PC-9 (cell line): ENCODE measurements at regions not wholly inside any gene's neighbourhood (a gene's known extent, or its start where the extent isn't known, plus 50 kb on each side); places are given as distances from the start of the nearest gene placed in this dataset.

Experiments used
- BruUV-seq: library from RNA; stranded (reverse); fragments of 400-500 nt; replicated peaks from 2 replicates; lab custom pipeline; 2021; lab: Mats Ljungman, UMichigan
- CTCF ChIA-PET: fragments of 300-600 bp; sonication (Branson Sonifier 250); formaldehyde crosslinking; loops from one replicate; lab custom pipeline; 2022; ENCODE audit warnings: antibody characterized with exemption; lab: Charles Lee
- POLR2A ChIA-PET: fragments of 300-600 bp; sonication (Branson Sonifier 250); formaldehyde crosslinking; loops from one replicate; lab custom pipeline; 2022; ENCODE audit warnings: antibody characterized with exemption; ENCODE audit not compliant: unreplicated experiment; lab: Charles Lee
- DNase-seq, 2 experiments: peaks; one replicate each; pipeline versions ENCODE4 v3.0.0 to v3.0.0-alpha.2; 2015 to 2022; ENCODE audit warnings: mixed read lengths in 1 of 2
- H2AFZ ChIP-seq: fragments of 200-600 bp; sonication (generic); 2 replicates; pipeline ENCODE4 v1.8.1; 2017; ENCODE audit warnings: antibody characterized with exemption
- H3F3A ChIP-seq: fragments of 200-600 bp; sonication (generic); 2 replicates; pipeline ENCODE4 v1.8.1; 2017; ENCODE audit warnings: antibody characterized with exemption, mild to moderate bottlenecking, low read depth; ENCODE audit not compliant: insufficient read depth
- H3K27ac ChIP-seq: fragments of 200-600 bp; sonication (generic); 2 replicates; pipeline ENCODE4 v1.6.1; 2016; ENCODE audit warnings: mixed run types
- H3K27me3 ChIP-seq: fragments of 200-600 bp; sonication (generic); 2 replicates; pipeline ENCODE4 v1.6.1; 2016; ENCODE audit warnings: low read depth, mixed run types; ENCODE audit not compliant: insufficient read depth
- H3K36me3 ChIP-seq: fragments of 200-600 bp; sonication (generic); 2 replicates; pipeline ENCODE4 v1.6.1; 2016; ENCODE audit warnings: low read depth, mixed run types
- H3K4me1 ChIP-seq: fragments of 200-600 bp; sonication (generic); replicated peaks from 2 replicates; pipeline ENCODE4 v1.6.1; 2016; ENCODE audit warnings: mixed run types; ENCODE audit not compliant: insufficient read depth
- H3K4me2 ChIP-seq: fragments of 200-600 bp; sonication (generic); 2 replicates; pipeline ENCODE4 v1.6.1; 2017; ENCODE audit warnings: mixed run types
- H3K4me3 ChIP-seq: fragments of 200-600 bp; sonication (generic); 2 replicates; pipeline ENCODE4 v1.6.1; 2016; ENCODE audit warnings: mixed run types
- H3K79me2 ChIP-seq: fragments of 200-600 bp; sonication (generic); 2 replicates; pipeline ENCODE4 v1.6.1; 2017; ENCODE audit warnings: low read depth, mixed run types
- H3K9me2 ChIP-seq: fragments of 200-600 bp; sonication (generic); 2 replicates; pipeline ENCODE4 v1.8.1; 2017; ENCODE audit warnings: mild to moderate bottlenecking; ENCODE audit not compliant: insufficient read depth
- H3K9me3 ChIP-seq: fragments of 200-600 bp; sonication (generic); 2 replicates; pipeline ENCODE4 v1.8.1; 2016; ENCODE audit warnings: low read depth; ENCODE audit not compliant: insufficient read depth
- H4K20me1 ChIP-seq: fragments of 200-600 bp; sonication (generic); 2 replicates; pipeline ENCODE4 v1.8.1; 2017; ENCODE audit not compliant: insufficient read depth
- EZH2 ChIP-seq: fragments of 200-600 bp; sonication (generic); IDR thresholded peaks from 2 replicates; pipeline ENCODE4 v1.8.0; 2017; ENCODE audit warnings: antibody characterized with exemption, low read depth
- intact Hi-C: fragments of 100-400 bp; cut with micrococcal nuclease; formaldehyde crosslinking; loops from one replicate; pipeline ENCODE4 v1.10.0; 2022; ENCODE audit not compliant: unreplicated experiment
- TF ChIP-seq, protein P1 (sequence below): fragments of 200-600 bp; sonication (generic); conservative IDR thresholded peaks from 2 replicates; pipeline ENCODE4 v1.6.1; 2017; ENCODE audit warnings: mixed run types, antibody characterized with exemption, mild to moderate bottlenecking, moderate library complexity

- no TSS peak for BruUV-seq
- POLR2A ChIA-PET: no interaction called here
- Histone ChIP-seq H4K20me1 (no peaks in the 10 kb centered on the region), H3K4me2 (no peak overlapping the region), H3K79me2 (no peaks in the 10 kb centered on the region), H3K9me2 (no peaks in the 10 kb centered on the region), H3K9me3 (no peaks in the 10 kb centered on the region), H2AFZ (no peak overlapping the region), H3K4me1 (no peaks in the 10 kb centered on the region), H3K36me3 (no peaks in the 10 kb centered on the region), H3K27me3 (no peaks in the 10 kb centered on the region), H3K27ac (no peak overlapping the region), H3K4me3 (no peak overlapping the region), H3F3A (no peaks in the 10 kb centered on the region)
- CTCF ChIA-PET: no interaction called here
- no peak for DNase-seq
- intact Hi-C loops: no loop called here
- TF ChIP-seq EZH2: no peak
- TF ChIP-seq, protein P1, sequence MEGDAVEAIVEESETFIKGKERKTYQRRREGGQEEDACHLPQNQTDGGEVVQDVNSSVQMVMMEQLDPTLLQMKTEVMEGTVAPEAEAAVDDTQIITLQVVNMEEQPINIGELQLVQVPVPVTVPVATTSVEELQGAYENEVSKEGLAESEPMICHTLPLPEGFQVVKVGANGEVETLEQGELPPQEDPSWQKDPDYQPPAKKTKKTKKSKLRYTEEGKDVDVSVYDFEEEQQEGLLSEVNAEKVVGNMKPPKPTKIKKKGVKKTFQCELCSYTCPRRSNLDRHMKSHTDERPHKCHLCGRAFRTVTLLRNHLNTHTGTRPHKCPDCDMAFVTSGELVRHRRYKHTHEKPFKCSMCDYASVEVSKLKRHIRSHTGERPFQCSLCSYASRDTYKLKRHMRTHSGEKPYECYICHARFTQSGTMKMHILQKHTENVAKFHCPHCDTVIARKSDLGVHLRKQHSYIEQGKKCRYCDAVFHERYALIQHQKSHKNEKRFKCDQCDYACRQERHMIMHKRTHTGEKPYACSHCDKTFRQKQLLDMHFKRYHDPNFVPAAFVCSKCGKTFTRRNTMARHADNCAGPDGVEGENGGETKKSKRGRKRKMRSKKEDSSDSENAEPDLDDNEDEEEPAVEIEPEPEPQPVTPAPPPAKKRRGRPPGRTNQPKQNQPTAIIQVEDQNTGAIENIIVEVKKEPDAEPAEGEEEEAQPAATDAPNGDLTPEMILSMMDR: no peak
These were observed 650.2 kb downstream of the ZNF674 start for GRCh38 chrX:45894864-45895645.

DNA sequence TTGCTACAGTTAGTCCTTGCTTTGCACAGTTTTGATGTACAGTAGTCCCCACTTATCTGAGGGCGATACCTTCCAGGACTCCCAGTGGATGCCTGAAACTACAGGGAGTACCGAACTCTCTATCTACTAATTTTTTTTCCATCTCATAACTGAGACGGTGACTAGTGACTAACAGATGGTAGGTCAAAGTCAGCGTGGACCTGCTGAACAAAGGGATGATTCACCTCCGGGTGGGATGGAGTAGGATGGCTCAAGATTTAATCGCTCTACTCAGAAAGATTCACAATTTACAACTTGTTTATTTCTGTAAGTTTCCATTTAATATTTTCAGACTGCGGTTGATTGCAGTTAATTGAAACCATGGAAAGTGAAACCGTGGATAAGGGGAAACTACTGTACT is 655.8 kb downstream of the ZNF674 start:
- ChIA-PET POLR2A (no interaction called here), CTCF (no interaction called here)
- Histone ChIP-seq H2AFZ (no peak overlapping the region), H3K9me2 (no peaks in the 10 kb centered on the region), H4K20me1 (no peaks in the 10 kb centered on the region), H3K27ac (no peak overlapping the region), H3K36me3 (no peaks in the 10 kb centered on the region), H3K4me1 (no peaks in the 10 kb centered on the region), H3F3A (no peaks in the 10 kb centered on the region), H3K4me2 (no peak overlapping the region), H3K79me2 (no peaks in the 10 kb centered on the region), H3K4me3 (no peak overlapping the region), H3K9me3 (no peaks in the 10 kb centered on the region), H3K27me3 (no peaks in the 10 kb centered on the region)
- BruUV-seq: no TSS peak
- DNase-seq: no peak
- TF ChIP-seq EZH2: no peak
- TF ChIP-seq, protein P1: no peak
- intact Hi-C loops: no loop called here

- Histone ChIP-seq H3K27me3 (no peaks in the 10 kb centered on the region), H2AFZ (no peak overlapping the region), H3K4me1 (no peaks in the 10 kb centered on the region), H3K9me2 (no peaks in the 10 kb centered on the region), H4K20me1 (no peaks in the 10 kb centered on the region), H3K36me3 (no peaks in the 10 kb centered on the region), H3K79me2 (no peaks in the 10 kb centered on the region), H3K27ac (no peak overlapping the region), H3F3A (no peaks in the 10 kb centered on the region), H3K9me3 (no peaks in the 10 kb centered on the region), H3K4me2 (no peak overlapping the region), H3K4me3 (no peak overlapping the region)
- POLR2A ChIA-PET: no interaction called here
- BruUV-seq: no TSS peak
- TF ChIP-seq, protein P1: no peak
- TF ChIP-seq EZH2: no peak
- CTCF ChIA-PET: no interaction called here
- DNase-seq: no peak
- intact Hi-C loops: no loop called here
These were observed 656.7 kb downstream of the ZNF674 start for GRCh38 chrX:45888518-45888917.
